ENCODE measurements at regions not wholly inside any gene's neighbourhood (a gene's known extent, or its start where the extent isn't known, plus 50 kb on each side); places are given as distances from the start of the nearest gene placed in this dataset.

- TF ChIP-seq EZH2 (IDR thresholded peaks at IDR 0.05; ENCODE audit: borderline replicate concordance, low read length) (no peak), CTCF (IDR thresholded peaks at IDR 0.05; ENCODE audit: low read length) (no peak)
These were observed 236.7 kb upstream of the TOX3 start for GRCh38 chr16:52783616-52784015.

Data from OCI-LY1 (cell line).